HCT116 (cell line): ENCODE measurements at regions not wholly inside any gene's neighbourhood (a gene's known extent, or its start where the extent isn't known, plus 50 kb on each side); places are given as distances from the start of the nearest gene placed in this dataset.

Experiments
- ATAC-seq: fragments of 200-7000 bp; cut with Tn5 transposase; 2 replicates; pipeline ENCODE4 v1.9.1; 2020; ENCODE audit warnings: mild to moderate bottlenecking, moderate library complexity
- BruUV-seq: library from RNA; stranded (reverse); fragments of 400-500 nt; replicated peaks from 2 replicates; lab custom pipeline; 2021; lab: Mats Ljungman, UMichigan
- CTCF ChIA-PET: fragments of 300-600 bp; sonication (Branson Sonifier 250); formaldehyde crosslinking; loops from one replicate; lab custom pipeline; 2021; ENCODE audit warnings: antibody characterized with exemption; lab: Charles Lee
- POLR2A ChIA-PET: fragments of 300-600, 350-600 bp; sonication (Branson Sonifier 250); formaldehyde crosslinking; loops from one replicate; lab custom pipeline; 2021; ENCODE audit warnings: antibody characterized with exemption; lab: Charles Lee
- RAD21 ChIA-PET, 2 experiments: fragments of 300-600 bp; sonication (Branson Sonifier 250); formaldehyde crosslinking; loops; one replicate each; lab custom pipeline; 2023; ENCODE audit warnings: low total read pairs in 2 of 2; ENCODE audit not compliant: uncharacterized antibody in 2 of 2, unreplicated experiment in 2 of 2, low non-redundant PET in 1 of 2; lab: Charles Lee
- DNase-seq: peaks from one replicate; pipeline ENCODE4 v3.0.0-alpha.2; 2010; ENCODE audit warnings: low read depth, low spot score
- H2AFZ ChIP-seq: fragments of 200-600 bp; shearing (Covaris generic), sonication (generic); 2 replicates; pipeline ENCODE4 v1.6.1; 2017; ENCODE audit warnings: low read depth, mixed run types, mixed read lengths, antibody characterized with exemption, low read length; ENCODE audit not compliant: poor library complexity, severe bottlenecking
- H3K27ac ChIP-seq: 2 replicates; pipeline ENCODE4 v1.5.1; 2012; ENCODE audit warnings: low read depth, low read length
- H3K27me3 ChIP-seq: fragments of 200-600 bp; sonication (generic); 2 replicates; pipeline ENCODE4 v1.6.1; 2016; ENCODE audit warnings: mixed run types, low read length, mixed read lengths; ENCODE audit not compliant: insufficient read depth
- H3K36me3 ChIP-seq, 2 experiments: fragments of 200-500 bp in 1 of 2; fragments of 200-600 bp in 1 of 2; sonication (Bioruptor generic) in 1 of 2; sonication (generic) in 1 of 2; 2 replicates each; pipeline versions ENCODE4 v1.5.1 to v1.6.1; 2014 to 2016; ENCODE audit warnings: low read length in 2 of 2, inconsistent platforms in 1 of 2, mixed read lengths in 1 of 2, mixed run types in 1 of 2; ENCODE audit not compliant: insufficient read depth in 2 of 2, control insufficient read depth in 1 of 2
- H3K4me1 ChIP-seq, 2 experiments: fragments of 200-600 bp in 1 of 2; sonication (generic) in 1 of 2; 2 replicates each; pipeline versions ENCODE4 v1.5.1 to v1.6.1; 2012 to 2017; ENCODE audit warnings: low read length in 2 of 2, inconsistent platforms in 1 of 2, mild to moderate bottlenecking in 1 of 2, mixed read lengths in 1 of 2, mixed run types in 1 of 2, moderate library complexity in 1 of 2; ENCODE audit not compliant: insufficient read depth in 2 of 2, control insufficient read depth in 1 of 2
- H3K4me2 ChIP-seq: fragments of 200-600 bp; sonication (generic); 2 replicates; pipeline ENCODE4 v1.6.1; 2017; ENCODE audit warnings: mixed run types, low read length, mixed read lengths
- H3K4me3 ChIP-seq, 2 experiments: fragments of 200-600 bp in 1 of 2; sonication (generic) in 1 of 2; replicated peaks in 1 of 2; 2 replicates each; pipeline ENCODE4 v1.5.1; 2011 to 2016; ENCODE audit warnings: low read length in 2 of 2, control low read depth in 1 of 2, low read depth in 1 of 2, mild to moderate bottlenecking in 1 of 2, mixed read lengths in 1 of 2, mixed run types in 1 of 2
- H3K79me2 ChIP-seq: fragments of 200-600 bp; sonication (generic); 2 replicates; pipeline ENCODE4 v1.6.1; 2017; ENCODE audit warnings: mild to moderate bottlenecking, mixed run types, low read length, moderate library complexity, mixed read lengths; ENCODE audit not compliant: insufficient read depth
- H3K9ac ChIP-seq: fragments of 200-600 bp; sonication (generic); 2 replicates; pipeline ENCODE4 v1.6.1; 2016; ENCODE audit warnings: low read length, mixed read lengths
- H3K9me2 ChIP-seq: fragments of 200-600 bp; sonication (generic), shearing (Covaris generic); 2 replicates; pipeline ENCODE4 v1.6.1; 2017; ENCODE audit warnings: mixed run types, mild to moderate bottlenecking, moderate library complexity; ENCODE audit not compliant: insufficient read depth
- H3K9me3 ChIP-seq, 2 experiments: fragments of 200-500 bp in 1 of 2; fragments of 200-600 bp in 1 of 2; sonication (Bioruptor generic) in 1 of 2; sonication (generic) in 1 of 2; 2 replicates each; pipeline ENCODE4 v1.6.1; 2014 to 2017; ENCODE audit warnings: low read length in 2 of 2, mixed read lengths in 2 of 2, inconsistent platforms in 1 of 2, low read depth in 1 of 2, mild to moderate bottlenecking in 1 of 2, mixed run types in 1 of 2, moderate library complexity in 1 of 2; ENCODE audit not compliant: control insufficient read depth in 1 of 2, insufficient read depth in 1 of 2
- H4K20me1 ChIP-seq: fragments of 200-600 bp; sonication (generic), shearing (Covaris generic); 2 replicates; pipeline ENCODE4 v1.6.1; 2017; ENCODE audit warnings: mixed run types, mild to moderate bottlenecking, moderate library complexity; ENCODE audit not compliant: insufficient read depth
- CBX3 ChIP-seq: IDR thresholded peaks from 2 replicates; pipeline ENCODE4 v1.6.1; 2012; ENCODE audit warnings: low read depth
- CTCF ChIP-seq, 3 experiments: fragments of 200-600 bp in 1 of 3; sonication (generic) in 1 of 3; IDR thresholded peaks in 2 of 3; conservative IDR thresholded peaks in 1 of 3; 2 replicates each; pipeline ENCODE4 v1.5.1; 2012 to 2017; ENCODE audit warnings: low read depth in 2 of 3, low read length in 2 of 3, antibody characterized with exemption in 1 of 3, borderline replicate concordance in 1 of 3, control low read depth in 1 of 3, mild to moderate bottlenecking in 1 of 3, mixed read lengths in 1 of 3, mixed run types in 1 of 3, moderate library complexity in 1 of 3; ENCODE audit not compliant: insufficient read depth in 1 of 3
- EGR1 ChIP-seq: IDR thresholded peaks from 2 replicates; pipeline ENCODE4 v1.6.1; 2012; ENCODE audit warnings: low read depth
- ELF1 ChIP-seq: IDR thresholded peaks from 2 replicates; pipeline ENCODE4 v1.6.1; 2012; ENCODE audit warnings: low read depth, borderline replicate concordance
- EZH2 ChIP-seq: fragments of 200-600 bp; sonication (generic); IDR thresholded peaks from 2 replicates; pipeline ENCODE4 v1.6.1; 2017; ENCODE audit warnings: antibody characterized with exemption, mixed run types
- EZH2phosphoT487 ChIP-seq: fragments of 200-600 bp; IDR thresholded peaks from 2 replicates; pipeline ENCODE4 v1.6.1; 2018; ENCODE audit warnings: antibody characterized with exemption, borderline replicate concordance
- JUND ChIP-seq: IDR thresholded peaks from 2 replicates; pipeline ENCODE4 v1.6.1; 2012
- MAX ChIP-seq: IDR thresholded peaks from 2 replicates; pipeline ENCODE4 v1.6.1; 2012
- POLR2A ChIP-seq: IDR thresholded peaks from 2 replicates; pipeline ENCODE4 v1.7.0; 2011; ENCODE audit warnings: borderline replicate concordance; ENCODE audit not compliant: insufficient read depth, insufficient read length; ENCODE audit errors: extremely low read depth
- RAD21 ChIP-seq: IDR thresholded peaks from 2 replicates; pipeline ENCODE4 v1.6.1; 2012; ENCODE audit warnings: low read depth, mild to moderate bottlenecking
- REST ChIP-seq: IDR thresholded peaks from 2 replicates; pipeline ENCODE4 v1.6.1; 2012; ENCODE audit warnings: low read depth
- SIN3A ChIP-seq: IDR thresholded peaks from 2 replicates; pipeline ENCODE4 v1.6.1; 2012; ENCODE audit warnings: low read depth
- SP1 ChIP-seq: IDR thresholded peaks from 2 replicates; pipeline ENCODE4 v1.6.1; 2012; ENCODE audit warnings: low read depth
- SRF ChIP-seq: IDR thresholded peaks from 2 replicates; pipeline ENCODE4 v1.6.1; 2012; ENCODE audit warnings: low read depth
- TCF7L2 ChIP-seq: IDR thresholded peaks from 2 replicates; pipeline ENCODE4 v1.7.0; 2011; ENCODE audit warnings: borderline replicate concordance, inconsistent platforms; ENCODE audit not compliant: insufficient read depth, insufficient read length; ENCODE audit errors: extremely low read depth
- YY1 ChIP-seq: IDR thresholded peaks from 2 replicates; pipeline ENCODE4 v1.6.1; 2011; ENCODE audit warnings: low read length, low read depth, moderate library complexity, mild to moderate bottlenecking; ENCODE audit not compliant: insufficient replicate concordance; ENCODE audit errors: extremely low read depth
- ZBTB33 ChIP-seq: IDR thresholded peaks from 2 replicates; pipeline ENCODE4 v1.6.1; 2011; ENCODE audit warnings: mild to moderate bottlenecking, low read length, moderate library complexity; ENCODE audit not compliant: insufficient replicate concordance; ENCODE audit errors: extremely low read depth
- intact Hi-C: fragments of 100-400 bp; cut with micrococcal nuclease; formaldehyde crosslinking; loops from 2 replicates; pipeline ENCODE4 v1.10.0; 2022

GRCh38 chr11:12316432-12316831, 60.9 kb upstream of the PARVA start:
- ChIA-PET POLR2A (no interaction called here), CTCF (no interaction called here), RAD21 (interaction anchor here in 1 of 2 experiments (1.0 kb wide), 1 partner anchor 15 kb away, joined by 4 read pairs; no protein-coding TSS in a partner anchor)
- Histone ChIP-seq H3K9me2 (no peaks in the 10 kb centered on the region), H3K4me3 (no peak overlapping the region), H3K4me1 (no peaks in the 10 kb centered on the region), H3K27me3 (no peaks in the 10 kb centered on the region), H4K20me1 (no peaks in the 10 kb centered on the region), H3K9me3 (peaks cover 3 to 13% of the 10 kb centered on the region in 2 experiments; a peak in 3 of 4 replicates), H3K4me2 (no peak overlapping the region), H3K79me2 (no peaks in the 10 kb centered on the region), H3K36me3 (no peaks in the 10 kb centered on the region), H2AFZ (no peak overlapping the region), H3K27ac (no peak overlapping the region), H3K9ac (no peak overlapping the region)
- TF ChIP-seq EZH2 (no peak), SRF (no peak), EZH2phosphoT487 (no peak), RAD21 (no peak), EGR1 (no peak), TCF7L2 (no peak), MAX (no peak), JUND (no peak), CTCF (IDR thresholded peaks at IDR 0.05 in 2 of 3, conservative IDR thresholded peaks at IDR 0.05 in 1 of 3; ENCODE audit: borderline replicate concordance in 1 of 3, insufficient read depth in 1 of 3, low read depth in 2 of 3, low read length in 2 of 3) (no peak), SIN3A (no peak), YY1 (no peak), REST (no peak), POLR2A (no peak), SP1 (no peak), ZBTB33 (no peak), ELF1 (no peak), CBX3 (no peak)
- ATAC-seq (no peak), DNase-seq (no peak)
- intact Hi-C loops: no loop called here
- no TSS peak for BruUV-seq
